Neural progenitor cell (in vitro differentiated cells): ENCODE measurements at regions not wholly inside any gene's neighbourhood (a gene's known extent, or its start where the extent isn't known, plus 50 kb on each side); places are given as distances from the start of the nearest gene placed in this dataset.

ENCODE experiments used
- DNase-seq: peaks from one replicate; pipeline ENCODE4 v3.0.0-alpha.2; 2016; ENCODE audit warnings: low spot score
- H2AFZ ChIP-seq: fragments of 200-600 bp; sonication (generic); replicated peaks from 2 replicates; pipeline ENCODE4 v1.6.1; 2016; ENCODE audit warnings: antibody characterized with exemption
- H3F3A ChIP-seq: fragments of 200-600 bp; sonication (generic); 2 replicates; pipeline ENCODE4 v1.6.1; 2016; ENCODE audit warnings: antibody characterized with exemption, low read depth
- H3K27ac ChIP-seq: fragments of 200-600 bp; sonication (generic); 2 replicates; pipeline ENCODE4 v1.5.1; 2016; ENCODE audit warnings: mild to moderate bottlenecking
- H3K27me3 ChIP-seq: fragments of 200-600 bp; sonication (generic); 2 replicates; pipeline ENCODE4 v1.6.1; 2016; ENCODE audit warnings: mild to moderate bottlenecking, moderate library complexity
- H3K36me3 ChIP-seq: fragments of 200-600 bp; sonication (generic); 2 replicates; pipeline ENCODE4 v1.5.1; 2016
- H3K4me1 ChIP-seq: fragments of 200-600 bp; sonication (generic); 2 replicates; pipeline ENCODE4 v1.6.1; 2016; ENCODE audit warnings: mixed run types
- H3K4me2 ChIP-seq: fragments of 200-600 bp; sonication (generic); 2 replicates; pipeline ENCODE4 v1.6.1; 2016
- H3K4me3 ChIP-seq: fragments of 200-600 bp; sonication (generic); 2 replicates; pipeline ENCODE4 v1.5.1; 2016
- H3K79me2 ChIP-seq: fragments of 200-600 bp; sonication (generic); 2 replicates; pipeline ENCODE4 v1.6.1; 2016; ENCODE audit warnings: low read depth
- H3K9ac ChIP-seq: fragments of 200-600 bp; sonication (generic); 2 replicates; pipeline ENCODE4 v1.6.1; 2016
- H3K9me3 ChIP-seq: fragments of 200-600 bp; sonication (generic); 2 replicates; pipeline ENCODE4 v1.5.1; 2016; ENCODE audit warnings: low read depth
- H4K20me1 ChIP-seq: fragments of 200-600 bp; sonication (generic); 2 replicates; pipeline ENCODE4 v1.6.1; 2016; ENCODE audit warnings: low read depth
- H3K27ac Mint-ChIP-seq: 3 replicates; pipeline ENCODE4 v1.8.0; 2021; ENCODE audit warnings: mixed read lengths
- H3K27me3 Mint-ChIP-seq: 2 replicates; pipeline ENCODE4 v1.8.0; 2022; ENCODE audit warnings: low read depth, mild to moderate bottlenecking, inconsistent platforms, moderate library complexity, mixed read lengths; ENCODE audit not compliant: insufficient read depth
- H3K36me3 Mint-ChIP-seq: 3 replicates; pipeline ENCODE4 v1.8.0; 2021; ENCODE audit warnings: mixed read lengths
- H3K4me1 Mint-ChIP-seq: 3 replicates; pipeline ENCODE4 v1.8.0; 2021; ENCODE audit warnings: mixed read lengths
- H3K4me3 Mint-ChIP-seq: 3 replicates; pipeline ENCODE4 v1.8.0; 2021; ENCODE audit warnings: mild to moderate bottlenecking, moderate library complexity, mixed read lengths
- H3K9me3 Mint-ChIP-seq: 3 replicates; pipeline ENCODE4 v1.8.0; 2020; ENCODE audit warnings: mixed read lengths
- CTCF ChIP-seq: fragments of 200-600 bp; sonication (generic); IDR thresholded peaks from 2 replicates; pipeline ENCODE4 v1.5.1; 2017; ENCODE audit warnings: antibody characterized with exemption, mild to moderate bottlenecking
- EZH2 ChIP-seq: fragments of 200-600 bp; sonication (generic); IDR thresholded peaks from 2 replicates; pipeline ENCODE4 v1.6.1; 2017; ENCODE audit warnings: antibody characterized with exemption, mild to moderate bottlenecking, moderate library complexity
- EZH2phosphoT487 ChIP-seq: fragments of 200-600 bp; sonication (generic); IDR thresholded peaks from 2 replicates; pipeline ENCODE4 v1.6.1; 2017; ENCODE audit warnings: antibody characterized with exemption

- no peak overlapping the region for H3K27ac Mint-ChIP-seq
These were observed 68.1 kb upstream of the STUM start for GRCh38 chr1:226480461-226480860.

GRCh38 chr1:226481133-226481532, 67.4 kb upstream of the STUM start:
- H3K9me3 ChIP-seq: no peaks in the 10 kb centered on the region
- no peaks in the 10 kb centered on the region for H4K20me1 ChIP-seq
- H3K9ac ChIP-seq: no peak overlapping the region
- peaks cover 11% of the 10 kb centered on the region for H3K27me3 ChIP-seq
- Mint-ChIP-seq H3K36me3 (no peaks in the 10 kb centered on the region), H3K27me3 (peaks cover 8% of the 10 kb centered on the region), H3K27ac (no peak overlapping the region), H3K4me1 (peaks cover 13% of the 10 kb centered on the region), H3K4me3 (no peak overlapping the region), H3K9me3 (no peaks in the 10 kb centered on the region)
- no peak overlapping the region for H3K27ac ChIP-seq
- H3K79me2 ChIP-seq: no peaks in the 10 kb centered on the region
- TF ChIP-seq CTCF (no peak), EZH2 (no peak), EZH2phosphoT487 (no peak)
- no peaks in the 10 kb centered on the region for H3F3A ChIP-seq
- no peak overlapping the region for H2AFZ ChIP-seq
- peaks cover 4% of the 10 kb centered on the region for H3K4me1 ChIP-seq
- no peaks in the 10 kb centered on the region for H3K36me3 ChIP-seq
- no peak overlapping the region for H3K4me3 ChIP-seq
- H3K4me2 ChIP-seq: no peak overlapping the region
- no peak for DNase-seq

More at GRCh38 chr1:226480461-226480860, 68.1 kb upstream of the STUM start:
- no peaks in the 10 kb centered on the region for H3K36me3 Mint-ChIP-seq
- DNase-seq: no peak
- H3K9ac ChIP-seq: no peak overlapping the region
- no peak for TF ChIP-seq CTCF
- no peak for TF ChIP-seq EZH2
- TF ChIP-seq EZH2phosphoT487: no peak
- H3K4me3 Mint-ChIP-seq: no peak overlapping the region
- H3K4me1 ChIP-seq: peaks cover 5% of the 10 kb centered on the region
- H3F3A ChIP-seq: no peaks in the 10 kb centered on the region
- H3K27ac ChIP-seq: no peak overlapping the region
- no peaks in the 10 kb centered on the region for H4K20me1 ChIP-seq
- peaks cover 9% of the 10 kb centered on the region for H3K27me3 Mint-ChIP-seq
- H3K79me2 ChIP-seq: no peaks in the 10 kb centered on the region
- no peak overlapping the region for H3K4me2 ChIP-seq
- H3K9me3 Mint-ChIP-seq: no peaks in the 10 kb centered on the region
- peaks cover 14% of the 10 kb centered on the region for H3K4me1 Mint-ChIP-seq
- no peak overlapping the region for H2AFZ ChIP-seq
- H3K27me3 ChIP-seq: peaks cover 18% of the 10 kb centered on the region
- H3K9me3 ChIP-seq: no peaks in the 10 kb centered on the region
- no peaks in the 10 kb centered on the region for H3K36me3 ChIP-seq
- no peak overlapping the region for H3K4me3 ChIP-seq

GRCh38 chr1:226482196-226482595, 66.4 kb upstream of the STUM start:
- DNase-seq: no peak
- no peak overlapping the region for H3K9ac ChIP-seq
- H3K9me3 ChIP-seq: no peaks in the 10 kb centered on the region
- H3K27me3 ChIP-seq: peaks cover 2% of the 10 kb centered on the region
- H3K4me3 ChIP-seq: no peak overlapping the region
- peaks cover 4% of the 10 kb centered on the region for H3K4me1 ChIP-seq
- Mint-ChIP-seq H3K27ac (peak overlapping the region; percentile 8), H3K4me3 (no peak overlapping the region), H3K9me3 (no peaks in the 10 kb centered on the region), H3K36me3 (no peaks in the 10 kb centered on the region), H3K4me1 (peaks cover 6% of the 10 kb centered on the region), H3K27me3 (peaks cover 6% of the 10 kb centered on the region)
- H3F3A ChIP-seq: no peaks in the 10 kb centered on the region
- no peaks in the 10 kb centered on the region for H3K36me3 ChIP-seq
- TF ChIP-seq CTCF: no peak
- no peak for TF ChIP-seq EZH2
- TF ChIP-seq EZH2phosphoT487: no peak
- H4K20me1 ChIP-seq: no peaks in the 10 kb centered on the region
- H3K27ac ChIP-seq: no peak overlapping the region
- H3K4me2 ChIP-seq: no peak overlapping the region
- no peak overlapping the region for H2AFZ ChIP-seq
- H3K79me2 ChIP-seq: no peaks in the 10 kb centered on the region
